DND-41 (cell line): ENCODE measurements at regions not wholly inside any gene's neighbourhood (a gene's known extent, or its start where the extent isn't known, plus 50 kb on each side); places are given as distances from the start of the nearest gene placed in this dataset.

ENCODE experiments used
- EZH2 ChIP-seq: IDR thresholded peaks from 3 replicates; pipeline ENCODE4 v1.6.1; 2012; ENCODE audit warnings: borderline replicate concordance, low read depth, mild to moderate bottlenecking, moderate library complexity, low read length, inconsistent platforms; ENCODE audit not compliant: severe bottlenecking
- TF ChIP-seq, protein P1 (sequence below): IDR thresholded peaks from 2 replicates; pipeline ENCODE4 v1.5.1; 2012; ENCODE audit warnings: borderline replicate concordance, low read length, moderate library complexity, mild to moderate bottlenecking; ENCODE audit not compliant: poor library complexity, severe bottlenecking; ENCODE audit errors: extremely low read depth

- TF ChIP-seq, protein P1, sequence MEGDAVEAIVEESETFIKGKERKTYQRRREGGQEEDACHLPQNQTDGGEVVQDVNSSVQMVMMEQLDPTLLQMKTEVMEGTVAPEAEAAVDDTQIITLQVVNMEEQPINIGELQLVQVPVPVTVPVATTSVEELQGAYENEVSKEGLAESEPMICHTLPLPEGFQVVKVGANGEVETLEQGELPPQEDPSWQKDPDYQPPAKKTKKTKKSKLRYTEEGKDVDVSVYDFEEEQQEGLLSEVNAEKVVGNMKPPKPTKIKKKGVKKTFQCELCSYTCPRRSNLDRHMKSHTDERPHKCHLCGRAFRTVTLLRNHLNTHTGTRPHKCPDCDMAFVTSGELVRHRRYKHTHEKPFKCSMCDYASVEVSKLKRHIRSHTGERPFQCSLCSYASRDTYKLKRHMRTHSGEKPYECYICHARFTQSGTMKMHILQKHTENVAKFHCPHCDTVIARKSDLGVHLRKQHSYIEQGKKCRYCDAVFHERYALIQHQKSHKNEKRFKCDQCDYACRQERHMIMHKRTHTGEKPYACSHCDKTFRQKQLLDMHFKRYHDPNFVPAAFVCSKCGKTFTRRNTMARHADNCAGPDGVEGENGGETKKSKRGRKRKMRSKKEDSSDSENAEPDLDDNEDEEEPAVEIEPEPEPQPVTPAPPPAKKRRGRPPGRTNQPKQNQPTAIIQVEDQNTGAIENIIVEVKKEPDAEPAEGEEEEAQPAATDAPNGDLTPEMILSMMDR: no peak
- TF ChIP-seq EZH2: no peak
Measured at GRCh38 chr1:30418939-30419720, 304.3 kb downstream of the MATN1 start.
